ENCODE measurements at regions not wholly inside any gene's neighbourhood (a gene's known extent, or its start where the extent isn't known, plus 50 kb on each side); places are given as distances from the start of the nearest gene placed in this dataset.
A peak's percentile ranks its signal among the peaks of the same experiment; 100 is the strongest.
"Not testable (repeated sequence)": the region's sequence is repeated elsewhere in the genome, so short reads cannot be mapped to it uniquely, and the experiment has no call there.

DNA sequence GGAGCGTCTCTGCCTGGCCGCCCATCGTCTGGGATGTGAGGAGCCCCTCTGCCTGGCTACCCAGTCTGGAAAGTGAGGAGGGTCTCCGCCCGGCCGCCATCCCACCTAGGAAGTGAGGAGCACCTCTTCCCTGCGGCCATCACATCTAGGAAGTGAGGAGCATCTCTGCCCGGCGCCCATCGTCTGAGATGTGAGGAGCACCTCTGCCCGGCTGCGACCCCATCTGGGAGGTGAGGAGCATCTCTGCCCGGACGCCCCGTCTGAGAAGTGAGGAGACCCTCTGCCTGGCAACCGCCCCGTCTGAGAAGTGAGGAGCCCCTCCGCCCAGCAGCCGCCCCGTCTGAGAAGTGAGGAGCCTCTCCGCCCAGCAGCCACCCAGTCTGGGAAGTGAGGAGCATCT is 84.5 kb downstream of the IDS start:
- not testable (repeated sequence) for DNase-seq (ENCODE audit: low spot score)

DNA sequence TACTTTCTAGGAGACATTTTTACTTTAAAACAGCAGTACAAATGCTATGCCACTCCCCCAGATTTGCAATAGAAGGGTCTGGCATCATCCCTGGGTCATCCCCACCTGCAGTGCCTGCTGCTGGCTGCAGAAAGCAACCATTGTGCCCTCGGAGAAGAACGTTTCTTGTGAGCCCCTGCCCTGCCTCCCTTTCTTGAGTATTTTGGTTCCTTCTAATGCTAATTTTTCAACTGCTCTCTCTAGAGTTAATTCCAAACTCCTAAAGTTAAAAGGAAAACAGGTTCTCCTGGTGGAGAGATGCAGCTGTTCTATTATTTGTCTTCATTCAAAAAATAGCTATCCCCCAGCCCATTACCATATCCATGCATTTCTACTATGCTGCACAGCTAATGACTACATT is 107.1 kb downstream of the IDS start:
- no peak for DNase-seq (ENCODE audit: low spot score)

- no peak for DNase-seq (ENCODE audit: low spot score)
Measured at GRCh38 chrX:149392921-149393320, 112.2 kb downstream of the IDS start.

GRCh38 chrX:149383852-149384251 is 121.3 kb downstream of the IDS start:
- no peak for DNase-seq (ENCODE audit: low spot score)

- no peak for DNase-seq (ENCODE audit: low spot score)
Measured at GRCh38 chrX:149374751-149375150, 130.4 kb downstream of the IDS start.

GRCh38 chrX:149372866-149373265 is 132.2 kb downstream of the IDS start:
- no peak for DNase-seq (ENCODE audit: low spot score)

- DNase-seq (ENCODE audit: low spot score), result no peak
Measured at GRCh38 chrX:149371986-149372385, 133.1 kb downstream of the IDS start.

DNA sequence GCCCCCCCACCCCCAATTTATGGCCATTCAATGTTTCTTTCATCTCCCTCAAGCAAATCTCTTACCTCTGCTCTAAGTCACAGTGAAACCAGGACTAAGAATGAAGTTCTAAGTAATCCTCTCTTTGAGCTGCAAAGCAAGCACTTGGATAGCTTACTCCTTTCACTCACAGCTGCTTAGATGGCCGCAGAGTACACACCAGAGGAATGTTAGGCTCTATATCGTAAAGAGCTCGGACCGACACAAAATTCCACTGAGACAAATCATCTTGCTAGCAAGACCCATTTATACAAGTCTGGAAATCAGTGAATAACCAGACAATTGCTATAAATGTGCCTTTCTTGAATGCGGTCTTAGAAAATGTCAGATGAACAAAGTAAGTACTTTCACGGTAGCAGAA is 135.0 kb downstream of the IDS start:
- no peak for DNase-seq (ENCODE audit: low spot score)

DNA sequence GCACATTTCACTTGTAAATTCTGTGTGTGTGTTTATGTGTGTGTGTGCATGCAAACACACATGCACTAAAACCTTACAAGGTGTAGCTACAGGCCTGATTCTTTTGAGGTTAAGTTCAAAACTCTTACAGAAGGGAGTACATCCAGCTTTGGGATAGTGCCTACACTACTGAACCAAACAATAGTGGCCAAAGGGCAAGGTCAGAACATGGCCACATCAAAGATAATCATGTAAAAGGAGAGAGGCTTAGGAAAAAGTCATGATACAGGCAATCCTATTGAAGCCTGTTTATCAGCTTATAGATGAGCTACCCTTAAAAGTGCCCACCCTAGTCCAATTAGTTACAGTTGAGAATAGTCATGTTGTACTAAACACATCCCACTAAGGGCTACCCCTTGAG is 139.6 kb downstream of the IDS start:
- no peak for DNase-seq (ENCODE audit: low spot score)

DNA sequence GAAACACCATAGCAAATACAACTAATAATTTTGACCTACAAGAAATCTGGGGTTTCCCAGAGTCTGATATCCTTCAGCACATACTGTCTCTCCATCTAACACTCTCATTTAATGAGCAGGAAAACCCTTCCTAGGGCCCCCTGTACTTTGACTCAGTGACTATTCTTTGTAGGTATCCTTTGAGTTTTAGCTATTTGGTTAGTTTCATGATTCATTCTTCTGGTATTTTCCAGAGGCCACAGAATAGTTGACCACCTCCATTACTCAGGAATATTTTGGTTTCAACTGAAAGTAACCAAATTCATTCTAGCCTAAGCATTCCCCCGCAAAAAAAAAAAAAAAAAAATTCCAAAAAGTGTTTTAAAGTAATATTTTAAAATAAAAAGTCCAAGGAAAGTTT is 140.0 kb downstream of the IDS start:
- DNase-seq (ENCODE audit: low spot score), result no peak

DNA sequence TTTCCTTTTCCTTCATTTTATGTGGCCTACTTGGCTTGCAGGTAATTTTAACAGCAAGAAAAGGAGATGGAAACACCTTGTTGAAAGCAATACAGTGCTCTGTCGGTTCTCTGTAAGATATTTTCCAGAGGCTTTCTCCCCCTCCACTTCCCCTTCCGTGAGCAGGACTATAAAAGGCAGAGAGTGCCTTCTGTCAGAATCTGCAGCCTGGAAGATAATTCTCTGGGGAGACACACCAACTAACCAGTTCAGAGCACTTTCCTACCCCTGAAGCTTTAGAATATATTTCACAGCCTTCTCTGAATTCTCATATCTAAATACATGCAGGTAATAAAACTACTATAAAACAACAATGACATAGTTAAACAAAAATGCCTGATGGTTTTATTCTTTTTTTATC is 141.1 kb downstream of the IDS start:
- no peak for DNase-seq (ENCODE audit: low spot score)

- DNase-seq (ENCODE audit: low spot score), result no peak
Measured at GRCh38 chrX:149346306-149346705, 158.8 kb downstream of the IDS start.

- no peak for DNase-seq (ENCODE audit: low spot score)
Measured at GRCh38 chrX:149322316-149322715, 182.8 kb downstream of the IDS start.

- no peak for DNase-seq (ENCODE audit: low spot score)
Measured at GRCh38 chrX:149313871-149314371, 191.2 kb downstream of the IDS start.

GRCh38 chrX:149312988-149313387 is 192.1 kb downstream of the IDS start:
- no peak for DNase-seq (ENCODE audit: low spot score)

- no peak for DNase-seq (ENCODE audit: low spot score)
Measured at GRCh38 chrX:149312097-149312496, 193.0 kb downstream of the IDS start.

DNA sequence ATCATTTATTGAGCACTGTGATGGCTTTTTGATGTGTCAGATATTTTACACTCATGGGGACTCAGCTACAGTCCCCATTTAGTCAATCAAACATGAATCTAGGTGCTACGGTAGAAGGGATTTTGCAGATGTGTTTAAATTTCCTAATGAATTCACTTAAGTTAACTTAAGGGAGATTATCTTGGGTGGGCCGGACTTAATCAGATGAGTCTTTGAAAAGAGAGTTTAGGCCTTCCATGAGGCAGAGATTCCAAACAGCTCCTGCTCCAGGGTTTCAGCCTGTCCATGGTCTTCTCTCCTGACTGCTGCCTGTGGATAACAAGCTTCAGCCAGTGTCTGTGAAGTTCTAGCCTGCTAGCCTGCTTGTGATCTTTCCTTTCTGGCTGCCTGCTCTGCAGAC is 202.4 kb downstream of the IDS start:
- DNase-seq (ENCODE audit: low spot score), result no peak

DNA sequence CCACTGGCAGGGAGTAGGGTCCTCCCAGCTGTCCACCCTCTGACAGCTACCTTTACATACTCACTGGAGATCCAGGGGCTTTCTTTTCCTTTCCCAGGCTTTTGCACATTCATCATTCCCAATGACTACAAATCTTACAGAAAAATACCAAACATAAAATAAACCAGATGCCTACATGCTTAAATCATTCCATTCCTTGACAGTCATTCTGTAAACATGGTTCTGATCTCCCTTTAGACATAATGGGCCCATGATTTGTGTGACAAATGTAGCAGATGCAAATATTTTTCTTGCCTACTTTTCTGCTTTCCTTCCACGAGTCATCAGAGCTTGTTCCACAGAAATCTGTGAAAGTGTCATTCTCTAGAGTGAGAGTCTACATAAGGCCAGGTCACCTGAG is 207.0 kb downstream of the IDS start:
- no peak for DNase-seq (ENCODE audit: low spot score)

GRCh38 chrX:149296092-149296491 is 209.0 kb downstream of the IDS start:
- DNase-seq (ENCODE audit: low spot score), result no peak

- peak; percentile 19 for DNase-seq (ENCODE audit: low spot score)
Measured at GRCh38 chrX:149286940-149287349, 218.2 kb downstream of the IDS start.

- no peak for DNase-seq (ENCODE audit: low spot score)
Measured at GRCh38 chrX:149284616-149285015, 220.5 kb downstream of the IDS start.

- no peak for DNase-seq (ENCODE audit: low spot score)
Measured at GRCh38 chrX:149283853-149284252, 221.3 kb downstream of the IDS start.

DNA sequence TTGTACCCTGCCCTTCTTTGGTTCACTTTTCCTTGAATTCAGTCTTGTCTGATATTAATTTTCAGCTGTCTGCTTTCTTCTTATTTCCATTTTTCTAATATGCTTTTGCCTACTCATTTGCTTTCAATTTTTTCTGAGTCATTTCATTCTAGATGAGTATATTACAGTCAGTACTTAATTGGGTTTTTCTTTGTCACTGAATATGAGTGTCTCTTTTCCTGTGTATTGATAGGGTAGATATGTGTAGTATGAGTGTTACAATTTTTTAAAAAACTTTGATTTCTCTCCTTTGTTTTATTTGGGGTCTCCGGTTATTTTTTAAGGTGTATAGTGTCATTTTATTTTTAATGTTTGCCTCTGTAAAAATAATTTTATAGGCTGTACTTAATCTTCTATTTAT is 222.2 kb downstream of the IDS start:
- no peak for DNase-seq (ENCODE audit: low spot score)

- no peak for DNase-seq (ENCODE audit: low spot score)
Measured at GRCh38 chrX:149280011-149280410, 225.1 kb downstream of the IDS start.

- DNase-seq (ENCODE audit: low spot score), result no peak
Measured at GRCh38 chrX:149275836-149276235, 229.3 kb downstream of the IDS start.

Data from globus pallidus (tissue), 1 donor.